Loucy (cell line): ENCODE measurements at regions not wholly inside any gene's neighbourhood (a gene's known extent, or its start where the extent isn't known, plus 50 kb on each side); places are given as distances from the start of the nearest gene placed in this dataset.

Experiments used
- H2AFZ ChIP-seq: fragments of 200-600 bp; sonication (generic); 2 replicates; pipeline ENCODE4 v1.6.0; 2016; ENCODE audit warnings: antibody characterized with exemption, mild to moderate bottlenecking, low read length, moderate library complexity
- H3F3A ChIP-seq: fragments of 200-600 bp; 2 replicates; pipeline ENCODE4 v1.6.0; 2016; ENCODE audit warnings: antibody characterized with exemption, low read depth, mild to moderate bottlenecking
- H3K27me3 ChIP-seq: fragments of 200-600 bp; sonication (generic); 2 replicates; pipeline ENCODE4 v1.6.1; 2014; ENCODE audit warnings: low read length, mild to moderate bottlenecking; ENCODE audit not compliant: insufficient read depth, poor library complexity, severe bottlenecking
- H3K36me3 ChIP-seq: fragments of 200-600 bp; sonication (generic); 2 replicates; pipeline ENCODE4 v1.6.1; 2016; ENCODE audit warnings: low read length; ENCODE audit not compliant: insufficient read depth
- H3K4me1 ChIP-seq: fragments of 200-600 bp; sonication (generic); 2 replicates; pipeline ENCODE4 v1.5.1; 2014; ENCODE audit warnings: low read length, mild to moderate bottlenecking; ENCODE audit not compliant: insufficient read depth, poor library complexity, severe bottlenecking
- H3K4me2 ChIP-seq: fragments of 200-600 bp; sonication (generic); 2 replicates; pipeline ENCODE4 v1.6.0; 2014; ENCODE audit warnings: antibody characterized with exemption, low read length, low read depth, mild to moderate bottlenecking; ENCODE audit not compliant: poor library complexity, severe bottlenecking
- H3K4me3 ChIP-seq: fragments of 200-600 bp; sonication (generic); 2 replicates; pipeline ENCODE4 v1.5.1; 2014; ENCODE audit warnings: low read length, mild to moderate bottlenecking, mixed read lengths; ENCODE audit not compliant: poor library complexity, severe bottlenecking
- H3K79me2 ChIP-seq: fragments of 200-600 bp; sonication (generic); 2 replicates; pipeline ENCODE4 v1.6.1; 2014; ENCODE audit warnings: low read length; ENCODE audit not compliant: insufficient read depth
- H3K9ac ChIP-seq: fragments of 200-600 bp; sonication (generic); 2 replicates; pipeline ENCODE4 v1.6.0; 2014; ENCODE audit warnings: mild to moderate bottlenecking, low read depth, low read length, moderate library complexity; ENCODE audit not compliant: poor library complexity, severe bottlenecking
- H3K9me2 ChIP-seq: fragments of 200-600 bp; sonication (generic); replicated peaks from 2 replicates; pipeline ENCODE4 v1.6.1; 2016; ENCODE audit warnings: low read depth, low read length, mixed read lengths
- H3K9me3 ChIP-seq: fragments of 200-600 bp; sonication (generic); 2 replicates; pipeline ENCODE4 v1.6.1; 2014; ENCODE audit warnings: mild to moderate bottlenecking, antibody characterized with exemption, low read length, low read depth; ENCODE audit not compliant: insufficient read depth
- H4K20me1 ChIP-seq: fragments of 200-600 bp; sonication (generic); 2 replicates; pipeline ENCODE4 v1.6.0; 2014; ENCODE audit warnings: antibody characterized with exemption, low read length, mild to moderate bottlenecking; ENCODE audit not compliant: insufficient read depth, poor library complexity, severe bottlenecking
- CTCF ChIP-seq: fragments of 200-600 bp; sonication (generic); conservative IDR thresholded peaks from 2 replicates; pipeline ENCODE4 v1.5.1; 2014; ENCODE audit warnings: mild to moderate bottlenecking, antibody characterized with exemption, low read length
- EZH2phosphoT487 ChIP-seq: fragments of 200-600 bp; IDR thresholded peaks from 2 replicates; pipeline ENCODE4 v1.6.1; 2018; ENCODE audit warnings: antibody characterized with exemption, mild to moderate bottlenecking, moderate library complexity, borderline replicate concordance

GRCh38 chr3:64345371-64345770 is 120.1 kb upstream of the PRICKLE2 start:
- no peak overlapping the region for H2AFZ ChIP-seq
- no peaks in the 10 kb centered on the region for H4K20me1 ChIP-seq
- no peaks in the 10 kb centered on the region for H3K4me1 ChIP-seq
- no peak overlapping the region for H3K9ac ChIP-seq
- no peaks in the 10 kb centered on the region for H3K27me3 ChIP-seq
- no peaks in the 10 kb centered on the region for H3K36me3 ChIP-seq
- H3F3A ChIP-seq, result no peaks in the 10 kb centered on the region
- no peaks in the 10 kb centered on the region for H3K9me2 ChIP-seq
- no peak for TF ChIP-seq EZH2phosphoT487
- TF ChIP-seq CTCF, result no peak
- no peak overlapping the region for H3K4me2 ChIP-seq
- H3K79me2 ChIP-seq, result no peaks in the 10 kb centered on the region
- H3K4me3 ChIP-seq, result no peak overlapping the region
- H3K9me3 ChIP-seq, result no peaks in the 10 kb centered on the region

- Histone ChIP-seq H3K4me1 (no peaks in the 10 kb centered on the region), H3K27me3 (no peaks in the 10 kb centered on the region), H3K36me3 (no peaks in the 10 kb centered on the region), H3K4me3 (no peak overlapping the region), H3K9ac (no peak overlapping the region), H3K9me2 (no peaks in the 10 kb centered on the region), H3F3A (no peaks in the 10 kb centered on the region), H3K4me2 (no peak overlapping the region), H3K9me3 (no peaks in the 10 kb centered on the region), H4K20me1 (no peaks in the 10 kb centered on the region), H2AFZ (no peak overlapping the region), H3K79me2 (no peaks in the 10 kb centered on the region)
- TF ChIP-seq EZH2phosphoT487 (no peak), CTCF (no peak)
These were observed 119.5 kb upstream of the PRICKLE2 start for GRCh38 chr3:64344721-64345207.

GRCh38 chr3:64343689-64344430 is 118.6 kb upstream of the PRICKLE2 start:
- Histone ChIP-seq H3K4me3 (no peak overlapping the region), H3K79me2 (no peaks in the 10 kb centered on the region), H3K36me3 (no peaks in the 10 kb centered on the region), H3K4me2 (no peak overlapping the region), H2AFZ (no peak overlapping the region), H3K9me2 (no peaks in the 10 kb centered on the region), H4K20me1 (no peaks in the 10 kb centered on the region), H3K9ac (no peak overlapping the region), H3K4me1 (no peaks in the 10 kb centered on the region), H3K27me3 (no peaks in the 10 kb centered on the region), H3K9me3 (no peaks in the 10 kb centered on the region), H3F3A (no peaks in the 10 kb centered on the region)
- TF ChIP-seq CTCF (no peak), EZH2phosphoT487 (no peak)
